ENCODE measurements at regions not wholly inside any gene's neighbourhood (a gene's known extent, or its start where the extent isn't known, plus 50 kb on each side); places are given as distances from the start of the nearest gene placed in this dataset.
"Not testable (repeated sequence)": the region's sequence is repeated elsewhere in the genome, so short reads cannot be mapped to it uniquely, and the experiment has no call there.

GRCh38 chr4:49117951-49118350, 131.9 kb downstream of the CWH43 start:
- not testable (repeated sequence) for DNase-seq (ENCODE audit: low read depth)

GRCh38 chr4:49118379-49119212, 132.5 kb downstream of the CWH43 start:
- not testable (repeated sequence) for DNase-seq (ENCODE audit: low read depth)

GRCh38 chr4:49119345-49119744, 133.3 kb downstream of the CWH43 start:
- DNase-seq (ENCODE audit: low read depth), result not testable (repeated sequence)

GRCh38 chr4:49120042-49120779, 134.1 kb downstream of the CWH43 start:
- DNase-seq (ENCODE audit: low read depth), result not testable (repeated sequence)

- not testable (repeated sequence) for DNase-seq (ENCODE audit: low read depth)
Measured at GRCh38 chr4:49120804-49121203, 134.7 kb downstream of the CWH43 start.

GRCh38 chr4:49126443-49126842, 140.4 kb downstream of the CWH43 start:
- DNase-seq (ENCODE audit: low read depth), result not testable (repeated sequence)

- DNase-seq (ENCODE audit: low read depth), result not testable (repeated sequence)
Measured at GRCh38 chr4:49126858-49127257, 140.8 kb downstream of the CWH43 start.

- not testable (repeated sequence) for DNase-seq (ENCODE audit: low read depth)
Measured at GRCh38 chr4:49129385-49129784, 143.3 kb downstream of the CWH43 start.

- DNase-seq (ENCODE audit: low read depth), result not testable (repeated sequence)
Measured at GRCh38 chr4:49129870-49130269, 143.8 kb downstream of the CWH43 start.

GRCh38 chr4:49130724-49131123, 144.6 kb downstream of the CWH43 start:
- not testable (repeated sequence) for DNase-seq (ENCODE audit: low read depth)

- DNase-seq (ENCODE audit: low read depth), result not testable (repeated sequence)
Measured at GRCh38 chr4:49137043-49137442, 151.0 kb downstream of the CWH43 start.

GRCh38 chr4:49137961-49138360, 151.9 kb downstream of the CWH43 start:
- not testable (repeated sequence) for DNase-seq (ENCODE audit: low read depth)

GRCh38 chr4:49138818-49139217, 152.7 kb downstream of the CWH43 start:
- DNase-seq (ENCODE audit: low read depth), result not testable (repeated sequence)

GRCh38 chr4:49139513-49139912, 153.4 kb downstream of the CWH43 start:
- not testable (repeated sequence) for DNase-seq (ENCODE audit: low read depth)

GRCh38 chr4:49140351-49140750, 154.3 kb downstream of the CWH43 start:
- DNase-seq (ENCODE audit: low read depth), result not testable (repeated sequence)

- DNase-seq (ENCODE audit: low read depth), result not testable (repeated sequence)
Measured at GRCh38 chr4:49141955-49142354, 155.9 kb downstream of the CWH43 start.

GRCh38 chr4:49147143-49147542, 161.1 kb downstream of the CWH43 start:
- DNase-seq (ENCODE audit: low read depth), result not testable (repeated sequence)

- not testable (repeated sequence) for DNase-seq (ENCODE audit: low read depth)
Measured at GRCh38 chr4:49147596-49147995, 161.5 kb downstream of the CWH43 start.

- DNase-seq (ENCODE audit: low read depth), result peak; percentile 54
Measured at GRCh38 chr4:49149006-49149975, 163.2 kb downstream of the CWH43 start.

- not testable (repeated sequence) for DNase-seq (ENCODE audit: low read depth)
Measured at GRCh38 chr4:49150351-49151083, 164.4 kb downstream of the CWH43 start.

GRCh38 chr4:49153011-49153410, 166.9 kb downstream of the CWH43 start:
- not testable (repeated sequence) for DNase-seq (ENCODE audit: low read depth)

Data from CMK (cell line).